Spleen (tissue), 11 donors: ENCODE measurements at regions not wholly inside any gene's neighbourhood (a gene's known extent, or its start where the extent isn't known, plus 50 kb on each side); places are given as distances from the start of the nearest gene placed in this dataset.

ENCODE experiments used
- DNase-seq: peaks from one replicate; pipeline ENCODE4 v3.0.0-alpha.2; 2020
- H3K27ac ChIP-seq, 8 donors: fragments of 200-600 bp; sonication (generic) in 7 of 8; 1 replicate in 4 of 8; 2 replicates in 4 of 8; pipeline versions ENCODE4 v1.5.0 to v1.8.0; 2016 to 2021; ENCODE audit warnings: inconsistent platforms in 4 of 8, mild to moderate bottlenecking in 4 of 8, moderate library complexity in 1 of 8
- H3K27me3 ChIP-seq, 7 donors: fragments of 200-600 bp; sonication (generic) in 6 of 7; replicated peaks in 1 of 7; 1 replicate in 4 of 7; 2 replicates in 3 of 7; pipeline versions ENCODE4 v1.5.0 to v1.8.0; 2016 to 2021; ENCODE audit warnings: inconsistent platforms in 3 of 7, mild to moderate bottlenecking in 1 of 7
- H3K36me3 ChIP-seq, 6 donors: fragments of 200-600 bp; sonication (generic) in 5 of 6; 1 replicate in 4 of 6; 2 replicates in 2 of 6; pipeline versions ENCODE4 v1.5.0 to v1.8.0; 2016 to 2021; ENCODE audit warnings: inconsistent platforms in 2 of 6
- H3K4me1 ChIP-seq, 6 donors: fragments of 200-600 bp; sonication (generic) in 5 of 6; 1 replicate in 3 of 6; 2 replicates in 3 of 6; pipeline versions ENCODE4 v1.5.0 to v1.8.0; 2016 to 2021; ENCODE audit warnings: inconsistent platforms in 3 of 6
- H3K4me3 ChIP-seq, 8 donors: fragments of 200-600 bp; sonication (generic) in 7 of 8; 1 replicate in 4 of 8; 2 replicates in 4 of 8; pipeline versions ENCODE4 v1.5.0 to v1.8.0; 2016 to 2021; ENCODE audit warnings: inconsistent platforms in 4 of 8, mild to moderate bottlenecking in 4 of 8, moderate library complexity in 2 of 8
- H3K9me3 ChIP-seq, 8 donors: fragments of 200-600 bp; sonication (generic) in 7 of 8; 1 replicate in 4 of 8; 2 replicates in 4 of 8; pipeline versions ENCODE4 v1.5.0 to v1.8.0; 2016 to 2021; ENCODE audit warnings: inconsistent platforms in 4 of 8
- CTCF ChIP-seq, 11 experiments: fragments of 200-600 bp in 7 of 11; fragments of 450-650 bp in 4 of 11; sonication (generic) in 4 of 11; IDR thresholded peaks in 8 of 11; conservative IDR thresholded peaks in 3 of 11; 1 replicate in 7 of 11; 2 replicates in 4 of 11; pipeline versions ENCODE4 v1.4.0 to v1.8.0; 2016 to 2021; ENCODE audit warnings: antibody characterized with exemption in 11 of 11, inconsistent platforms in 4 of 11, mild to moderate bottlenecking in 1 of 11
- POLR2A ChIP-seq, 3 donors: fragments of 450-650 bp; IDR thresholded peaks; one replicate each; pipeline ENCODE4 v1.5.1; 2017; ENCODE audit warnings: antibody characterized with exemption in 3 of 3, mild to moderate bottlenecking in 1 of 3
- POLR2AphosphoS5 ChIP-seq, 3 donors: sonication (generic); formaldehyde crosslinking; IDR thresholded peaks; one replicate each; pipeline ENCODE4 v1.5.1; 2017; ENCODE audit warnings: antibody characterized with exemption in 3 of 3
- WGBS, 5 donors: extraction: QIAGEN DNeasy Blood & Tissue Kit in 3 of 5; methylation state at CpG; one replicate each; pipeline versions ENCODE4 v1.1.5 to v1.1.7; 2013 to 2018; 5-methylcytosine and 5-hydroxymethylcytosine counted together
- intact Hi-C: fragments of 100-400 bp; cut with DNase I; formaldehyde crosslinking; loops from one replicate; pipeline ENCODE4 v1.15.0; 2023; ENCODE audit warnings: low total_unique reads
- donor health status: healthy with polysubstance abuse.
- donor health status: DM: no; HTN: no; CAD: no; lungs with moderate emphysema.
- donor health status: DM: no; HTN: no; CAD: no.
- donor health status: Bipolar disorder and iron deficiency.
- donor health status: healthy.
- donor health status: DM: no; HTN: no; CAD: no.
- donor health status: DM: yes; HTN: yes; CAD: no.

GRCh38 chr10:76640806-76641205 is 996.8 kb downstream of the KCNMA1 start:
- H3K36me3 ChIP-seq: no peaks in the 10 kb centered on the region
- no peaks in the 10 kb centered on the region for H3K4me1 ChIP-seq
- WGBS, 5 donors: 84 to 94% (median 88%) methylated on average over 5 of the region's 5 CpGs
- no peak for DNase-seq
- intact Hi-C loops: no loop called here
- no peaks in the 10 kb centered on the region for H3K27me3 ChIP-seq
- TF ChIP-seq POLR2A (IDR thresholded peaks at IDR 0.05) (no peak), POLR2AphosphoS5 (IDR thresholded peaks at IDR 0.05) (no peak), CTCF (IDR thresholded peaks at IDR 0.05 in 8 of 11, conservative IDR thresholded peaks at IDR 0.05 in 3 of 11) (no peak)
- no peak overlapping the region for H3K4me3 ChIP-seq
- H3K27ac ChIP-seq: no peak overlapping the region
- H3K9me3 ChIP-seq: no peaks in the 10 kb centered on the region

- DNase-seq: no peak
- WGBS, 5 donors: 81 to 94% (median 93%) methylated on average over 1 of the region's 1 CpG
Measured at GRCh38 chr10:76632767-76633051, 1004.9 kb downstream of the KCNMA1 start.

DNA sequence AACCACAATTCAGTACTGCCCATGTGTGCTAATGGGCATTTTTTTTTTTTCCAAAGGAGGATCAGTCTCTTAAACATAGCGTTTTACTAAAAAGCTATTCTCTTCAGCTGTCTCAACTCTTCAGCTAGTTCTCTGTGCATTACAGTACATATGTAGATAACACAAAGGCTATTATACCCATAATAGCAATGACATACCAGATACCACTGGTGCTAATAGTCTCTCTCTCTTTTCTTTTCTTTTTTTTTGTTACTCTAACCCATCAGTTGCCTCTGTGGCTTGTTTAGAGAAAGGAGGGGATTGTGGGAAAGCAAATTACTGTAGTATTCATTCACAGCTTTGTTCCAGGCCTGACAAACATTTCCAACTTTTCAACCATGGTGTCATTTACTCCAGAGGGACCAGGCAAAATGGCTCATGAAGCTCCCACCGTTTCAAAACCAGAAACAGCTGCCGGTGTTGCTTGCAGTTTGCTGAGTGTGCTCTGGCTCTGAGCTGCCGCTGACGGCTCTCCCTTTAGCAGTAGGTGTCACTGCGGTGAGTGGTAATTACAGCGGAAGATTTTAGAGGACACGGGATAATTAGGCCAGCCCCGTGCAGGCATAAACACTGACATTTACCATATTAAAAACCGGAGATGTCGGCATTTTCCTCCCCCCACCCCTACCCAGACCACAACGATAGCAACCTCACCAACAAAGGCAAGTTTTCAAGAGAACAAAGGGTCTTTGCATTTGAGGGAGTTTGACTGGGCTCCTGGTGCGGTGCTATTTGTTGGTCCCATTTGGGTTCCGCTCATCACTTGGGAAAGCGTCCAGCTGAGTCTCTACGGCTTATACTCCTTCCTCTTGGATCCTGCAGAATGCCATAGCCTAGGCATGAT is 1005.5 kb downstream of the KCNMA1 start:
- WGBS, 5 donors: 41 to 60% (median 51%) methylated on average over 16 of the region's 16 CpGs
- H3K36me3 ChIP-seq: no peaks in the 10 kb centered on the region
- H3K27me3 ChIP-seq: peaks cover 0 to 9% (median 0%) of the 10 kb centered on the region in 7 donors
- TF ChIP-seq CTCF (IDR thresholded peaks at IDR 0.05 in 8 of 11, conservative IDR thresholded peaks at IDR 0.05 in 3 of 11) (no peak), POLR2A (IDR thresholded peaks at IDR 0.05) (no peak), POLR2AphosphoS5 (IDR thresholded peaks at IDR 0.05) (no peak)
- no peak overlapping the region for H3K4me3 ChIP-seq
- no peaks in the 10 kb centered on the region for H3K4me1 ChIP-seq
- no peaks in the 10 kb centered on the region for H3K9me3 ChIP-seq
- DNase-seq: no peak
- H3K27ac ChIP-seq: no peak overlapping the region
- intact Hi-C loops: no loop called here

More at GRCh38 chr10:76632767-76633051, 1004.9 kb downstream of the KCNMA1 start:
- no peaks in the 10 kb centered on the region for H3K9me3 ChIP-seq
- TF ChIP-seq POLR2A (IDR thresholded peaks at IDR 0.05): no peak
- peak in 2 of 11 experiments; percentile 14 to 21 for TF ChIP-seq CTCF (IDR thresholded peaks at IDR 0.05 in 8 of 11, conservative IDR thresholded peaks at IDR 0.05 in 3 of 11)
- intact Hi-C loops: no loop called here
- H3K27ac ChIP-seq: no peak overlapping the region
- H3K4me3 ChIP-seq: no peak overlapping the region
- peaks cover 0 to 9% (median 0%) of the 10 kb centered on the region in 7 donors for H3K27me3 ChIP-seq
- H3K36me3 ChIP-seq: no peaks in the 10 kb centered on the region
- no peaks in the 10 kb centered on the region for H3K4me1 ChIP-seq

- Histone ChIP-seq H3K27ac (no peak overlapping the region), H3K9me3 (no peaks in the 10 kb centered on the region), H3K36me3 (no peaks in the 10 kb centered on the region), H3K27me3 (peaks cover 0 to 9% (median 0%) of the 10 kb centered on the region in 7 donors), H3K4me3 (no peak overlapping the region), H3K4me1 (no peaks in the 10 kb centered on the region)
- TF ChIP-seq CTCF (IDR thresholded peaks at IDR 0.05 in 8 of 11, conservative IDR thresholded peaks at IDR 0.05 in 3 of 11) (no peak), POLR2A (IDR thresholded peaks at IDR 0.05) (no peak), POLR2AphosphoS5 (IDR thresholded peaks at IDR 0.05) (no peak)
- DNase-seq: no peak
- 78 to 92% (median 86%) methylated on average over 5 of the region's 5 CpGs for WGBS, 5 donors
- intact Hi-C loops: no loop called here
Measured at GRCh38 chr10:76631036-76631670, 1006.5 kb downstream of the KCNMA1 start.
